ENCODE measurements at regions not wholly inside any gene's neighbourhood (a gene's known extent, or its start where the extent isn't known, plus 50 kb on each side); places are given as distances from the start of the nearest gene placed in this dataset.

DNA sequence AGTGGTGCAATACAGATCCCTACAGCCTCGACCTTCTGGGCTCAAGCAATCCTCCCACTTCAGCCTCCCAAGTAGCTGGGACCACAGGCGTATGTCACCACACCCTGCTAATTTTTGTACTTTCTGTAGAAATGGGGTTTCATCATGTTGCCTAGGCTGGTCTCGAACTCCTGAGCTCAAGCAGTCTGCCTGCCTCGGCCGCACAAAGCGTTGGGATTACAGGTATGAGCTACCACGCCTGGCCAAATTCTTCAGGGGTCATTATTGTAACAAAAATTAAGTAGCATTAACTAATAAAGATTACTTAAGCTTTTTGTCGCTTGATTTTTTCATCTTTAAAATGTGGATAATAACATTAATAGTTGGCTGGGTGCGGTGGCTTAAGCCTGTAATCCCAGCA, 195.3 kb upstream of the IER5L start:
- TF ChIP-seq POLR2A (IDR thresholded peaks at IDR 0.05): no peak
- TF ChIP-seq, protein P1, sequence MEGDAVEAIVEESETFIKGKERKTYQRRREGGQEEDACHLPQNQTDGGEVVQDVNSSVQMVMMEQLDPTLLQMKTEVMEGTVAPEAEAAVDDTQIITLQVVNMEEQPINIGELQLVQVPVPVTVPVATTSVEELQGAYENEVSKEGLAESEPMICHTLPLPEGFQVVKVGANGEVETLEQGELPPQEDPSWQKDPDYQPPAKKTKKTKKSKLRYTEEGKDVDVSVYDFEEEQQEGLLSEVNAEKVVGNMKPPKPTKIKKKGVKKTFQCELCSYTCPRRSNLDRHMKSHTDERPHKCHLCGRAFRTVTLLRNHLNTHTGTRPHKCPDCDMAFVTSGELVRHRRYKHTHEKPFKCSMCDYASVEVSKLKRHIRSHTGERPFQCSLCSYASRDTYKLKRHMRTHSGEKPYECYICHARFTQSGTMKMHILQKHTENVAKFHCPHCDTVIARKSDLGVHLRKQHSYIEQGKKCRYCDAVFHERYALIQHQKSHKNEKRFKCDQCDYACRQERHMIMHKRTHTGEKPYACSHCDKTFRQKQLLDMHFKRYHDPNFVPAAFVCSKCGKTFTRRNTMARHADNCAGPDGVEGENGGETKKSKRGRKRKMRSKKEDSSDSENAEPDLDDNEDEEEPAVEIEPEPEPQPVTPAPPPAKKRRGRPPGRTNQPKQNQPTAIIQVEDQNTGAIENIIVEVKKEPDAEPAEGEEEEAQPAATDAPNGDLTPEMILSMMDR (IDR thresholded peaks at IDR 0.05): no peak
- intact Hi-C loops (cut with DNase I): no loop called here

DNA sequence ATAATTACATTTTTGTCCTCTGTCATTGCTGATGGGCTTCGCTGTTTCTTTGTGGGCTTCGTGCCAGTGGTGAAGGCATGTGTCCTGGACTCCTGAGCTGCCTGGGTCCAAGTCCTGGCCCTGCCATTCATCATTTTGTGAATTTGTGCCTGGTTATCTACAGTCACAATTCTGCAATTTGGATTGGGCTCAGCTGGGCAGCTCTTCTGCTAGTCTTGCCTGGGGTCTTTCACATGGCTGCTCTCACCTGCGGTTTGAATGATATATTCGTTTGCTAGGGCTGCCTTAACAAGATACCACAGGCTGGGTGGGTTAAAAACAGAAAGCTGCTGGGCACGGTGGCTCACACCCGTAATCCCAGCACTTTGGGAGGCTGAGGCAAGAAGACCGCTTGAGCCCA, 192.7 kb upstream of the IER5L start:
- intact Hi-C loops (cut with DNase I): no loop called here
- no peak for ATAC-seq
- no peak for TF ChIP-seq POLR2A (IDR thresholded peaks at IDR 0.05)
- TF ChIP-seq, protein P1 (IDR thresholded peaks at IDR 0.05): no peak
- Histone ChIP-seq H3K27me3 (no peaks in the 10 kb centered on the region), H3K4me1 (no peaks in the 10 kb centered on the region), H3K36me3 (replicated peaks in 1 of 2; ENCODE audit: insufficient read depth in 1 of 2, low read depth in 2 of 2) (no peaks in the 10 kb centered on the region), H3K4me3 (no peak overlapping the region), H3K9me3 (no peaks in the 10 kb centered on the region), H3K27ac (no peak overlapping the region)
- DNase-seq: no peak
- WGBS, 2 donors: 78 to 86% methylated on average over 7 of the region's 7 CpGs

More for the DNA sequence above, 195.3 kb upstream of the IER5L start:
- DNase-seq: no peak
- Histone ChIP-seq H3K36me3 (replicated peaks in 1 of 2; ENCODE audit: insufficient read depth in 1 of 2, low read depth in 2 of 2) (no peaks in the 10 kb centered on the region), H3K9me3 (no peaks in the 10 kb centered on the region), H3K4me1 (no peaks in the 10 kb centered on the region), H3K27ac (no peak overlapping the region), H3K27me3 (no peaks in the 10 kb centered on the region), H3K4me3 (no peak overlapping the region)
- ATAC-seq: no peak
- WGBS, 2 donors: 90 to 97% methylated on average over 9 of the region's 9 CpGs

DNA sequence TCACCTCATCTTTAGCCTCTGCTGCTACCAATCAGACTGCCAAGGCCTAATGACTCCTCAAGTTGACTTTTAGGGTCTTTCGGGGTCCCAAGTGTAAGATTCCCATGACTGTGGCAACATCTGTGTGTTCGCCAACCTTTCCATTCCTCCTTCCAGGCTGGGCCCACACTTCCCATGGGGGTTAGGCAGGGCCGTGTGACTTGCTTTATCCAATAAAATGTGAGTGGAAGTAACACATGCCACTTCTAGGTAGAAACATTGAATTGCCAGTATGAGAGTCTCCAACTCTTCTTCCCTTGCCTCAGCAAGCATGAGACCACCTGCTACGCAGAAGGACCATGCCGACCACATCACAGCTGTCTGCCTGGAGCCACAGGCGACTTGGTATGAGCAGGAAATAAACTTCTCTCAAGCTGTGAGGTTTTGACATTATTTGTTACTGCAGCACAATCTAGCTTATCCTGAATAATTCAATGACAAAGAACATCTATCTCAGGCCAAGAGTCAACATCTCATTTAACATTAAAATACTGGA, 190.4 kb upstream of the IER5L start:
- H3K27me3 ChIP-seq: no peaks in the 10 kb centered on the region
- no peaks in the 10 kb centered on the region for H3K4me1 ChIP-seq
- 84 to 88% methylated on average over 6 of the region's 6 CpGs for WGBS, 2 donors
- no peaks in the 10 kb centered on the region for H3K36me3 ChIP-seq (replicated peaks in 1 of 2; ENCODE audit: insufficient read depth in 1 of 2, low read depth in 2 of 2)
- no peaks in the 10 kb centered on the region for H3K9me3 ChIP-seq
- intact Hi-C loops (cut with DNase I): no loop called here
- DNase-seq (no peak), ATAC-seq (no peak)
- no peak overlapping the region for H3K4me3 ChIP-seq
- no peak overlapping the region for H3K27ac ChIP-seq
- TF ChIP-seq, protein P1 (IDR thresholded peaks at IDR 0.05): no peak
- no peak for TF ChIP-seq POLR2A (IDR thresholded peaks at IDR 0.05)

DNA sequence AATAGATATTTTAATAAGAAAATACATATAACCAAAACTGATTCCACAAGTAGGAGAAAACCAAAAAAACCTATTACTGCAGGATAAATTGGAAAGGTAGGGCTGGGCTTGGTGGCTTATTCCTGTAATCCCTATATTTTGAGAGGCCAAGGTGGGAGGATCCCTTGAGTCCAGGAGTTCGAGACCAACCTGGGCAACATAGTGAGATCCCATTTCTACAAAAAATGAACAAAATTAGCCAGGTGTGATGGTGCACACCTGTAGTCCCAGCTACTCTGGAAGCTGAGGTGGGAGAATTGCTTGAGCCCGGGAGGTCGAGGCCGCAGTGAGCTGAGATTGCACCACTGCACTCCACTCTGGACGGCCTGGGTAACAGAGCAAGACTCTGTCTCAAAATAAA, 189.2 kb upstream of the IER5L start:
- WGBS, 2 donors: 94 to 98% methylated on average over 5 of the region's 5 CpGs
- H3K9me3 ChIP-seq: no peaks in the 10 kb centered on the region

DNA sequence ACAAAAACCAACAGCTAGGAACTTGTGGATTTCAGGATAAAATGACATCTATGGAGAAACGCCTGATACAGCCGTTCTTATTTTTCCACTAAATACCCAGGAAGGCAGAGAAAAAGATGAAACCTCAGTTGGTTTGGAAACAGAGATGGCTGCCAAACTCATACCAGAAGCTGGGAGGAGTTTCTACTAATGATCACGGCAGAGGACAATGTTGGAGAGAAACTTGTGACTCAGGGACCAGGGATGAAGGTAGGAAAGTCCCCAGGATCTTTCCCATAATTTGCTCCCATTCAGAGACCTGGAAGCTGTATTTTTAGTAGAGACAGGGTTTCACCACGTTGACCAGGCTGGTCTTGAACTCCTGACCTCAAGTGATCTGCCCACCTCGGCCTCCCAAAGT, 187.1 kb upstream of the IER5L start:
- Histone ChIP-seq H3K4me1 (peaks cover 7% of the 10 kb centered on the region), H3K9me3 (no peaks in the 10 kb centered on the region), H3K36me3 (replicated peaks in 1 of 2; ENCODE audit: insufficient read depth in 1 of 2, low read depth in 2 of 2) (no peaks in the 10 kb centered on the region), H3K27ac (no peak overlapping the region), H3K27me3 (no peaks in the 10 kb centered on the region), H3K4me3 (no peak overlapping the region)
- ATAC-seq (no peak), DNase-seq (no peak)
- WGBS, 2 donors: 48 to 54% methylated on average over 4 to 5 of the region's 5 CpGs
- TF ChIP-seq, protein P1 (IDR thresholded peaks at IDR 0.05): no peak
- TF ChIP-seq POLR2A (IDR thresholded peaks at IDR 0.05): no peak
- intact Hi-C loops (cut with DNase I): no loop called here

More for the DNA sequence above, 189.2 kb upstream of the IER5L start:
- H3K27me3 ChIP-seq: no peaks in the 10 kb centered on the region
- no peaks in the 10 kb centered on the region for H3K36me3 ChIP-seq (replicated peaks in 1 of 2; ENCODE audit: insufficient read depth in 1 of 2, low read depth in 2 of 2)
- intact Hi-C loops (cut with DNase I): no loop called here
- no peak overlapping the region for H3K27ac ChIP-seq
- DNase-seq (no peak), ATAC-seq (no peak)
- no peak overlapping the region for H3K4me3 ChIP-seq
- TF ChIP-seq, protein P1 (IDR thresholded peaks at IDR 0.05): no peak
- TF ChIP-seq POLR2A (IDR thresholded peaks at IDR 0.05): no peak
- H3K4me1 ChIP-seq: peaks cover 4% of the 10 kb centered on the region

Data from body of pancreas (tissue), 4 donors.